ENCODE measurements at regions not wholly inside any gene's neighbourhood (a gene's known extent, or its start where the extent isn't known, plus 50 kb on each side); places are given as distances from the start of the nearest gene placed in this dataset.

DNA sequence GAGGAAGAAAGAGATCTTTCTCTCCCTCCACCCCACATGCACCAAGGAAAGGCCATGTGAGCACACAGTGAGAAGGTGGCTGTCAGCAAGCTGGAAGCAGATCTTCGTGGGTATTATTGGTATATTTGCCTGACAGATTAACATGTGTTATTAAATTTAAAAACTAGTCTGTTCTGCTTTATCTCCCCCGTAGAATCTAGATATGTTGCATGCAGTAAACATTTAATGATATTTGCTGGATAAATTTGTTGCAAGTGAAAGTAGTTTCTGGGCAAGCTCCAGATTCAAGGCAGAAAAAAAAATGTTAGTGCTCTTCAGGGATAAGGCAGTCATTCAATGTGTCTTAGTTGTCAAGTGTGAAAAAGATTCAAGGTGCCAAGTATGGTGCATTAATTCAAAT lies 215.0 kb upstream of the TAS2R1 start:
- Mint-ChIP-seq H3K4me3 (no peak overlapping the region), H3K36me3 (ENCODE audit: insufficient read depth) (peaks cover 2% of the 10 kb centered on the region), H3K27me3 (no peaks in the 10 kb centered on the region), H3K4me1 (no peaks in the 10 kb centered on the region), H3K27ac (ENCODE audit: low read depth) (no peak overlapping the region), H3K9me3 (peaks cover 28% of the 10 kb centered on the region)
- DNase-seq (ENCODE audit: low spot score in 2 of 2), result no peak
- no peak for ATAC-seq (replicated peaks; ENCODE audit: extremely low read depth, poor library complexity, severe bottlenecking)

DNA sequence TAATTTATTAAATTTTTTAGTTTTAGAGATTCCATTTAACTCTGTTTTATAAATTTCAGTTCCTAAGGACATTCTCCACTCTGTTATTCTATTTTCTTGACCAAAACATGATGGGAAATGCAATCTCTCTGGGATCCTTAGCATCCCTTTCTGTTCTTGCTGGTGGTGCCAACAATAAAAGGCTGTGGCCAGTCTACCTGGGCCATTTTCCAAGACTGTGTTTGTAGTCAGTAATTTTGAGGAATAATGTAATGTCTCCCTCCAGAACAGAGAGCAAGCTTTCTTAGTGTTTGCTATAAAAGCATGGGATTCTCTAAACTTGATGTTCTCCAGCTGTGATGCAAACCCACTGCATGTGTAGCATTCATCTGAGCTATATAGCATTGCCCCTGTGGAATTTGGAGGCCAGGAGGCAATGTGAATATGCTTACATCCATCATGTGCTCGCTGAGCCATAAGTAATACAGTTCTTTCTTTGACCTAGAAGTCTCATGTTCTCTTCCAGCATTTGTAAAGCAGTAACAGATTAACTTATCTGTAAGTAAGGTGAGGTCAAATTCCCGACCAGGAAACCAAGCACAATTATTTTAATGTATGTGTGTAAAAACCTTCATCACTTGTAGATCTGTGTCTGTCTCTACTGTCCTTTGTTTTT lies 211.5 kb upstream of the TAS2R1 start:
- H3K4me3 Mint-ChIP-seq, result no peak overlapping the region
- H3K9me3 Mint-ChIP-seq, result peaks cover 16% of the 10 kb centered on the region
- ATAC-seq (replicated peaks; ENCODE audit: extremely low read depth, poor library complexity, severe bottlenecking) (no peak), DNase-seq (ENCODE audit: low spot score in 2 of 2) (no peak)
- no peaks in the 10 kb centered on the region for H3K4me1 Mint-ChIP-seq
- no peak overlapping the region for H3K27ac Mint-ChIP-seq (ENCODE audit: low read depth)
- H3K27me3 Mint-ChIP-seq, result no peaks in the 10 kb centered on the region
- peaks cover 2% of the 10 kb centered on the region for H3K36me3 Mint-ChIP-seq (ENCODE audit: insufficient read depth)

DNA sequence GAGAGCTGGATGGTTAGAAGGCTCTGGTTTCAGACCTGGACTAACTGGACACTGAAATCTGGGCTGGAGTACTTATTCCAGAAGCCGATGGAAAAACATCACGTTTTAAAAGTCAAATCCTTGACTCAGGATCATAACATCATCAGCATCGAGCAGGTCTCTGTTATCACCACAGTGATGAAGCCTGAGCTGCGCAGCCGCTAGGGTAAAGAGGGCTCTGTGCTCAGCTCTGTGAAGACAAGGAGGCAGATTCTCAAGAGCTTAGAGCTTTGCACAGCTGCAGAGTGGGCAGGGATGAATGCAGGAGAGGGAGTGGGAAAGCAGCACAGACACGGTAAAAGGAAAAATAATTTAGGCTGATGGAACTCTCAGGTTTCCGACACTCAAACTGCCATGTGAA lies 208.8 kb upstream of the TAS2R1 start:
- DNase-seq (ENCODE audit: low spot score in 2 of 2) (no peak), ATAC-seq (replicated peaks; ENCODE audit: extremely low read depth, poor library complexity, severe bottlenecking) (no peak)
- no peak overlapping the region for H3K27ac Mint-ChIP-seq (ENCODE audit: low read depth)
- no peak overlapping the region for H3K4me3 Mint-ChIP-seq
- H3K9me3 Mint-ChIP-seq, result peaks cover 6% of the 10 kb centered on the region
- no peaks in the 10 kb centered on the region for H3K27me3 Mint-ChIP-seq
- H3K36me3 Mint-ChIP-seq (ENCODE audit: insufficient read depth), result no peaks in the 10 kb centered on the region
- H3K4me1 Mint-ChIP-seq, result no peaks in the 10 kb centered on the region

DNA sequence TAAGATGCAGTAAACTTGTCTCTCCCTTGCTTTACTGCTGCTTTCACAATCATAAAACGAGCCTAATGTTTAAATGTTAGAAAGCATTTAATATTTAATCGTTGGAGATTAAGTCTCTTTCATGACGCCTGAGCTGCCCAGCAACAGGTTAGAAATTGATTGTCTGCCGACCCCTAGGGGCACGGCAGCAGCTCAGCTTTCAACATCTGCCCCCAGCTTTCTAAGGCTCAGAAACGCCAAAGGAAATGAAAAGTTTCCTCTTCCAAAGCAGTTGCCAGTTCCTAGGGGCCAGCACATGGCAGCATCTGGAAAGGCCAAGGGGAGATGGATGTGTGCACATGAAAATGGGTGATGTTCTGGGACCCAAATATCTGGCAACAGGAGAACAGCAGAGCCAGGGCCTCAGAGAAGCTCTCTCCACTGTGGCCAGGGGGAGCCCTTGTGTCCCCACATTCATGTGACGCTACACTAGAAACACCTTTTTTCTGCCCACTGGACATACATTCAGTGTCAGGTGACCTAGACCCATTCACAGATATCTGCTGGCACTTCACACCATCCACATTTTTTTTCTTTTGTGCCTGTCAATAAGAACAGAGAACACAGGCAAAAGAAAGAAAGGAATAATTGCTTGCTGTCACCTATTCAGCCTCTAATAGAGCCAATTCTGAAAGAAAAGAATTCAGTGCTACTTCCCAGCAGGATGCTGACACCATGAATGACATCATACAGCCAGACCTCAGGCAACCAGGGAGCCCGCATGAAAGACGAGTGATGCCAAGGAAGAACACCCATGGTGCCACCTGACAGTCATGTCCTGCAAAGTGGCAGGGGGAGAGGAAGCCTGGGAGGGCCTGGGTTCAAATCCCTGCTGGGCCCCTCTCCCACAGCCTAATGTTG lies 205.0 kb upstream of the TAS2R1 start:
- DNase-seq (ENCODE audit: low spot score in 2 of 2) (no peak), ATAC-seq (replicated peaks; ENCODE audit: extremely low read depth, poor library complexity, severe bottlenecking) (no peak)
- Mint-ChIP-seq H3K9me3 (peaks cover 8% of the 10 kb centered on the region), H3K4me1 (no peaks in the 10 kb centered on the region), H3K4me3 (no peak overlapping the region), H3K27me3 (no peaks in the 10 kb centered on the region), H3K36me3 (ENCODE audit: insufficient read depth) (no peaks in the 10 kb centered on the region), H3K27ac (ENCODE audit: low read depth) (no peak overlapping the region)

DNA sequence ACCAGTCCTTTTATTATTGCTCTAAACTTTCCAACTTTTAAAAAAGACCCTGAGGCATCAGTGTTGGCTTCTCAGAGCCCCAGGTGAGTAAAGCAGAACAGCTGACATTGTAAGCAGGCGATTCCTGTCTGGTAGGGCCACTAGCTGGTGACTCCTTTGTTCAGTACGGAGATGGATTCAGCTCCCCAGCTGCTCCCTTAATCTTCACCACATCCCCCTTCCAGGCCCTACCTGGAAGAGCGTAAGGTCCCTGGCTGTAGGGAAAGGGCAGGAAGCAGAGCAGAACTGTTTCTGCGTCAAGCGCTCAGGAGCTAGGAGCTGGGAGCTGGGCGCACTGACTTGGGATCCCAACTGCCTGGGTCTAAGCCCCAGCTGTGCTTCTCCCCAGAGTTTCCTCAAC lies 203.7 kb upstream of the TAS2R1 start:
- no peak overlapping the region for H3K4me3 Mint-ChIP-seq
- no peak for DNase-seq (ENCODE audit: low spot score in 2 of 2)
- H3K9me3 Mint-ChIP-seq, result peaks cover 10% of the 10 kb centered on the region
- no peaks in the 10 kb centered on the region for H3K36me3 Mint-ChIP-seq (ENCODE audit: insufficient read depth)
- no peak overlapping the region for H3K27ac Mint-ChIP-seq (ENCODE audit: low read depth)
- no peak for ATAC-seq (replicated peaks; ENCODE audit: extremely low read depth, poor library complexity, severe bottlenecking)
- no peaks in the 10 kb centered on the region for H3K27me3 Mint-ChIP-seq
- no peaks in the 10 kb centered on the region for H3K4me1 Mint-ChIP-seq

DNA sequence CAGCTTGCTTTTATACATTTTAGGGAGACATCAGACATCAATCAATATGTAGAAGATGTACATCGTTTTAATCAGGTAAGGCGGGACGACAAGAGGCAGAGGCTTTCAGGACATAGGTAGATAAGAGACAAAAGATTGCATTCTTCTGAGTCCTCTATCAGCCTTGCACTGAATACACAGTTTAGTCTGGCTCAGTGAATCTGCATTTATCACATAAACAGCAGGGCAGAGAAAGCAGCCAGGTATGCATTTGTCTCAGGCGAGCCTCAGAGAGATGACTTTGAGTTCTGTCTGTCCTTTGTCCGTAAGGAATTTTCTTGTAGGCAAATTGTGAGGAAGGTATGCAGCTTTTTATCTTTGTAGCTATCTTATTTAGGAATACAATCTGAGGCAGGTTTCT lies 202.8 kb upstream of the TAS2R1 start:
- Mint-ChIP-seq H3K27ac (ENCODE audit: low read depth) (no peak overlapping the region), H3K4me3 (no peak overlapping the region), H3K9me3 (peaks cover 10% of the 10 kb centered on the region), H3K27me3 (no peaks in the 10 kb centered on the region), H3K4me1 (no peaks in the 10 kb centered on the region), H3K36me3 (ENCODE audit: insufficient read depth) (no peaks in the 10 kb centered on the region)
- DNase-seq (ENCODE audit: low spot score in 2 of 2), result no peak
- no peak for ATAC-seq (replicated peaks; ENCODE audit: extremely low read depth, poor library complexity, severe bottlenecking)

DNA sequence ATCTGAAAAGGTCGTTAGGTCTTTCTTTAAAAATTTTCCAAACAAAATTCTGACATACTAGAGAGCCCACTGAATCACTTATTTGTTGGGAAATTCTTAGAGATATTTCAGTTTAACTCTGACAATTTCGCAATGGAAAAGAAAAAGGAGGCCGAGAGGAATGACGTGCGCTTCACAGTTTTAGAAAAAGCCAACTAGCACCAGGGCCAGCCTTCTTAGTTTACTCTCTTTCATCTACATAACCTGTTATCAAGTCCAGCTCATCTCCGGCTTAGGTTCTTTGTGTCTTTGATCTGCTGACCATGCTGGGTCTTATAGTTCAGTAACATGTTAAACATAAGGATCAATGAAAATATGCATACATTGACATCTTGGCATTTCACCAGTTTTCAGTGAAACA lies 201.7 kb upstream of the TAS2R1 start:
- Mint-ChIP-seq H3K4me3 (no peak overlapping the region), H3K9me3 (peaks cover 10% of the 10 kb centered on the region), H3K27ac (ENCODE audit: low read depth) (no peak overlapping the region), H3K36me3 (ENCODE audit: insufficient read depth) (no peaks in the 10 kb centered on the region), H3K4me1 (no peaks in the 10 kb centered on the region), H3K27me3 (no peaks in the 10 kb centered on the region)
- DNase-seq (ENCODE audit: low spot score in 2 of 2), result no peak
- ATAC-seq (replicated peaks; ENCODE audit: extremely low read depth, poor library complexity, severe bottlenecking), result no peak

DNA sequence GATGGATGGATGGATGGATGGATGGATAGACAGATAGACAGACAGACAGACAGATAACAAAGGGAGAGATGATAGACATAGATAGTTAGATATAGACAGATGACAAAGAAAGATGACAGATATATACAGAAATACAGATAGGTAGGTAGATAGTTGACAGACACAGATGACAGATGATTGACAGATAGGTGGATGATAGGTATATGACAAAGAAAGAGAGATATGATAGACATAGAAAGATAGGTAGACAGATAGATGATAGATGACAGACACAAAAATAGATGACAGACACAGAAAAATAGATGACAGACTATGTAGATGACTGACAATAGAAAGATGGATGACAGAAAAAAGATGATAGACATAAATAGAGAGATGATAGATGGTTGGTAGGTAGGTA lies 200.0 kb upstream of the TAS2R1 start:
- Mint-ChIP-seq H3K4me1 (no peaks in the 10 kb centered on the region), H3K9me3 (peaks cover 10% of the 10 kb centered on the region), H3K27me3 (no peaks in the 10 kb centered on the region), H3K4me3 (no peak overlapping the region), H3K36me3 (ENCODE audit: insufficient read depth) (no peaks in the 10 kb centered on the region), H3K27ac (ENCODE audit: low read depth) (no peak overlapping the region)
- ATAC-seq (replicated peaks; ENCODE audit: extremely low read depth, poor library complexity, severe bottlenecking), result no peak
- no peak for DNase-seq (ENCODE audit: low spot score in 2 of 2)

DNA sequence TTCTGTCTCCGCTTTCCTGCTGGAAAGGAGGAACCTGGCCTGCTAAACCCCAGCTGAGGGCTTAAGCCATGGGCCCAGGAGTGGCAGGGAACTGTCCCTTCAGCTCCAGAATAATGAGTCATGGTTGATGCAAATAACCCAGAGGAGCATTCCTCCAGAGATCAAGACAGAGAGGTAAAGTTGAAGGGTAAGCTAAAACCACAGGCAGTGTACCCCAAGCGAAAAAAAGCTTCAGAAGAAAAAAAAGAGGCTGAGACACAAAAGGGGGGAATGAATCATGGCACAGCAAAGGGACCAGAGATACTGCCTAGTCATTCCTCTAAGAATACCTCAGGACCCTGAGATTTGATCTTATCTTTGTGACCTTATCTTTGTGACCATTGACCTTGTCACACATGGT lies 199.5 kb upstream of the TAS2R1 start:
- Mint-ChIP-seq H3K4me3 (no peak overlapping the region), H3K36me3 (ENCODE audit: insufficient read depth) (no peaks in the 10 kb centered on the region), H3K9me3 (peaks cover 10% of the 10 kb centered on the region), H3K27me3 (no peaks in the 10 kb centered on the region), H3K4me1 (no peaks in the 10 kb centered on the region), H3K27ac (ENCODE audit: low read depth) (no peak overlapping the region)
- ATAC-seq (replicated peaks; ENCODE audit: extremely low read depth, poor library complexity, severe bottlenecking) (no peak), DNase-seq (ENCODE audit: low spot score in 2 of 2) (no peak)

DNA sequence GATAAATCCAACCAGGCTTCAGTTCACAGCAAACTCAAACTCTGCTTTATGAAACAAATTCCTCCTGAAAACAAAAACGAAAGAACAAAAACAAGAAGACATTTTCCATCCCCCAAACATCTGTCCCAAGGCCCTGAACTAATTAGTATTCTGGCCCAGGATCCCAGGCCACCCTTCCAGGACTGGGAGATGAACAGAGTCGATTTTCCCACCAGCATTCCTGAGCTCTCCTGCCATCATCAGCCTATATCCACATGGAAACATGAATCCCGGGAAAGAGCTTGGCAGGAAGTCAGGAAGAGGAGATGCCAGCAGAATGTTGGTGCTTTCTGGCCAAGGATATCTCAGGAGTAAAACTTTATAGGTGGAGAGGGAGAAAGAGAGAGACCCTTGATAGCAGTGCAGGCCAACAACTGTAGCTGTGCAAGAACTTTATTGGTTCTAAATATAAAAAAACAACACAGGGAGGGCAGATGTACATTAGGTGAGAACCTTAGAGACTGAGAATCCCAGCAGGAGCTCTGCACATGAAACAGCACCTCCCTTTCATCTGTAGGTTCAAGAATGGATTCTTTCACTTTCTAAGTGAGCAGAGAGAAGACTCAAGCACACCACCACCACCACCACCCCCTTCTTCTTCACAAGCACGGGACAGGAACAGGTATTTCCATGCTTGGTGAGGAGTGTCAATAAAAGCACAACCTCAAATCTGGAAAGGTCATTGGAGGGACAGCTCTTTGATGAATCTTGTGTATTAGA lies 190.7 kb upstream of the TAS2R1 start:
- DNase-seq (ENCODE audit: low spot score in 2 of 2) (no peak), ATAC-seq (replicated peaks; ENCODE audit: extremely low read depth, poor library complexity, severe bottlenecking) (no peak)
- no peak overlapping the region for H3K4me3 Mint-ChIP-seq

DNA sequence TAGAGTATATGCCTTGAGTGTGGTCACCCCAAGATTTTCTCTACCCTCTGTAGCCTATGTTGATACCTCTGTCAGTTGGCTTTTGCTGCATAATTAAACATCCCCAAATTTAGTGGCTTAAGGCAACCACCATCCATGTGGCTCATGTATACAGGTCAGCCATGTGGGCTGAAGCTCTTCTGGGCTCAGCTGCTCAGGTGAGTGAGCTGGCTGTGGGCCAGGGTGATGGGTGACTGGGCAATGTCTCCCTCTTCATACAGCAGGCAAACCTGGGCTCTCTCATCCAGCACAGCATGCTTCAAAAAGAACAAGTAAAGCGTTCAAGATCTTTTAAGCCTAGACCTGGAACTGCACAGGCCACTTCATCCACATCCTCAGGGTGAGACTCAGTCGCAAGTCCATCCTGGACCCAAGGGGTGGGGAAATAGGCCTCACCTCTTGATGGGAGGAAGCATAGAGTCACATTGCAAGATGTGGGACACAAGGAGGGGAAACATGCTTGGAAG lies 188.2 kb upstream of the TAS2R1 start:
- Mint-ChIP-seq H3K27me3 (no peaks in the 10 kb centered on the region), H3K4me3 (no peak overlapping the region), H3K9me3 (peaks cover 6% of the 10 kb centered on the region), H3K27ac (ENCODE audit: low read depth) (no peak overlapping the region), H3K36me3 (ENCODE audit: insufficient read depth) (no peaks in the 10 kb centered on the region), H3K4me1 (no peaks in the 10 kb centered on the region)
- ATAC-seq (replicated peaks; ENCODE audit: extremely low read depth, poor library complexity, severe bottlenecking), result no peak
- DNase-seq (ENCODE audit: low spot score in 2 of 2), result no peak

More for the DNA sequence above, 190.7 kb upstream of the TAS2R1 start:
- Mint-ChIP-seq H3K27me3 (no peaks in the 10 kb centered on the region), H3K36me3 (ENCODE audit: insufficient read depth) (no peaks in the 10 kb centered on the region), H3K27ac (ENCODE audit: low read depth) (no peak overlapping the region), H3K4me1 (no peaks in the 10 kb centered on the region), H3K9me3 (peaks cover 6% of the 10 kb centered on the region)

DNA sequence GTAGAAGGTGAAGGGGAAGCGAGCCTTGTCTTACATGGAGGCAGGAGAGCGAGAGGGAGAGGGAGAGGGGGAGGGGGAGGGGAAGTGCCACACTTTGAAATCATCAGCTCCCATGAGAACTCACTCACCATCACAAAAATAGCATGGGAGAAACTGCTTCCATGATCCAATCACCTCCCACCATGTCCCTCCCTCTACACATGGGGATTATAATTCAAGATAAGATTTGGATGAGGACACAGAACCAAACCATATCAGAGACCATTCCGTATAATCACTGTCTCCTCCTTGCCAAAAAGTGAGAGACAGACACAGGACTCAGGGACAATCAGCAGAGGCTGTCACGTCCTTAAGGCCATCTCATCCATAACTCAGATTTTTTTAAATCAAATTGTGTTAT lies 187.7 kb upstream of the TAS2R1 start:
- Mint-ChIP-seq H3K36me3 (ENCODE audit: insufficient read depth) (no peaks in the 10 kb centered on the region), H3K4me3 (no peak overlapping the region), H3K4me1 (no peaks in the 10 kb centered on the region), H3K27me3 (no peaks in the 10 kb centered on the region), H3K27ac (ENCODE audit: low read depth) (no peak overlapping the region), H3K9me3 (peaks cover 6% of the 10 kb centered on the region)
- DNase-seq (ENCODE audit: low spot score in 2 of 2), result no peak
- no peak for ATAC-seq (replicated peaks; ENCODE audit: extremely low read depth, poor library complexity, severe bottlenecking)
